GM21723 (cell line): ENCODE measurements at regions not wholly inside any gene's neighbourhood (a gene's known extent, or its start where the extent isn't known, plus 50 kb on each side); places are given as distances from the start of the nearest gene placed in this dataset.
A peak's percentile ranks its signal among the peaks of the same experiment; 100 is the strongest.

ENCODE experiments used
- ATAC-seq: cut with Tn5 transposase; IDR thresholded peaks from one replicate; pipeline ENCODE4 v1.9.1; 2021; ENCODE audit warnings: mild to moderate bottlenecking, moderate library complexity; ENCODE audit not compliant: unreplicated experiment

GRCh38 chr2:67808112-67808511, 254.7 kb downstream of the C1D start:
- no peak for ATAC-seq

- no peak for ATAC-seq
Measured at GRCh38 chr2:67812682-67813081, 250.1 kb downstream of the C1D start.

DNA sequence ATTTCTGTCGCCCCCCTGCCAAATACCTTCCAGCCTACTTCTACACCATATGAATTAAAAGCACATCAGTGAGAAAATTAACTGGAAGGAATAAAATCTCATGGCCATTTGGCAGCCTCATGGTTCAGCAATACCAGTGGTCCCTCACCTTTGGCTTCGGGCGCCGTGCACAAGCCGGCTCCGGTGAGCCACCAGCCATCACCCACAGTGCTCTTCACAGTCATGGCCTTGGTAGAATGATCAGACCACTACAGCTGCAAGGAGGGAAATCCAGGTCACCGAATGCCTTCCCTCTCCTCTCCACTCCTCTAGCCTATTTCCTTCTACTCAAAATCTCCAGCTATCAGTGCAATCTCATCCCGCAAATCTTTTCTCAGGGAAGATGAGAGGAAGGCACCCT, 239.1 kb downstream of the C1D start:
- no peak for ATAC-seq

- ATAC-seq: no peak
Measured at GRCh38 chr2:67824186-67824585, 238.6 kb downstream of the C1D start.

- no peak for ATAC-seq
Measured at GRCh38 chr2:67825476-67825875, 237.3 kb downstream of the C1D start.

- ATAC-seq: no peak
Measured at GRCh38 chr2:67828066-67828465, 234.7 kb downstream of the C1D start.

GRCh38 chr2:67829470-67829869, 233.3 kb downstream of the C1D start:
- no peak for ATAC-seq

DNA sequence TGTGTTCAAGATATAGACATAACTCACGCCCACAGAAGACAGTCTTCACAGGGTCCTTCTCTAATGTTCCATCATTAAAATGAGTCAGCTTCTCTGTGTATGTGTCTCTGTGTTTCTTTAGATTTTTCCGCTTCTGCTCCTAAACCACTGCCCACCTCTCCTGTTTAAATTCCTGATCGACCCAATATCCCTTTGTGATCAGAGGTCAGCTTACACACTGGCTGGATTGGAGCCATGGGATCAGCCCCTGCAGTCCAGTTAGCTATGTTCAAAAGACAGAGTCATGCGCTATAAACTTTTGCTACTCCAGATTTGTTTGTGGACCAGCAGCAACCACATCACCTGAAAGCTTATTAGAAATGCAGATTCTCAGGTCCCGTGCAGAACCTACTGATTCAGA, 229.2 kb downstream of the C1D start:
- no peak for ATAC-seq

GRCh38 chr2:67834482-67834881, 228.3 kb downstream of the C1D start:
- ATAC-seq: no peak

DNA sequence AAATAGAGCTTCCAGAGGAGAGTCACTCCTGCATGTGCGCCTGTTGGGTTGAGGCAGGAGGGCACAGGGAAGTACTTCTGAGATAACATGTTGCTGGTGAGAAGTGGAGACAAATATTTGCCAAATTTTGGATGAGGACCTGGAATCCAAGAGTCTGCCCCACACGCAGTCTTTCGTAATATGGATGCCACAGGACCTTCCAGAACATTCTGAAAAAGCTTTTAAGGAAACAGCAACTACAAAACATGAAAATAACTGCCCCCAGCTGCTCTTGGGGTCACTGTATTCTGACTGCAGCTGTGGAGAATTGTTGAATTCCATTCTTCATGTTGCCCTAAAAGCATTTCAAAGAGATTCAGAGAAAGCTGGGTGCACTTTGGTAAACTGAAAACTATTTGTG, 227.5 kb downstream of the C1D start:
- no peak for ATAC-seq

GRCh38 chr2:67836866-67837265, 225.9 kb downstream of the C1D start:
- no peak for ATAC-seq

DNA sequence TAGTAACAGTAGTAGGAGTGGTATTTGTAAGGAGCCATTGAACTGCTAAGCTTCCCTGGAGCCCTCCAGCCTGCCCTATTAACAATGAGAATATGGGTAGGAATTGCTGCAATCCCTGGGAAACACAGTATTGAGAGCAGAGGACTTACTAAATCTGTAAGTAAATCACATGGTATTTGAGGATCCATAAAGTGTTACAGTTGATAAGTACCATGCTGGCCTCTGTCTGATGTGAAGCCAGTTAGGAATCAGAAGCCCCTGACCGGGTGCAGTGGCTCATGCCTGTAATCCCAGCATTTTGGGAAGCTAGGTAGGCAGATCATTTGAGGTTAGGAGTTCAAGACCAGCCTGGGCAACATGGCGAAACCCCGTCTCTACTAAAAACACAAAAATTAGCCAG, 224.6 kb downstream of the C1D start:
- ATAC-seq: no peak

- ATAC-seq: no peak
Measured at GRCh38 chr2:67839242-67839641, 223.6 kb downstream of the C1D start.

DNA sequence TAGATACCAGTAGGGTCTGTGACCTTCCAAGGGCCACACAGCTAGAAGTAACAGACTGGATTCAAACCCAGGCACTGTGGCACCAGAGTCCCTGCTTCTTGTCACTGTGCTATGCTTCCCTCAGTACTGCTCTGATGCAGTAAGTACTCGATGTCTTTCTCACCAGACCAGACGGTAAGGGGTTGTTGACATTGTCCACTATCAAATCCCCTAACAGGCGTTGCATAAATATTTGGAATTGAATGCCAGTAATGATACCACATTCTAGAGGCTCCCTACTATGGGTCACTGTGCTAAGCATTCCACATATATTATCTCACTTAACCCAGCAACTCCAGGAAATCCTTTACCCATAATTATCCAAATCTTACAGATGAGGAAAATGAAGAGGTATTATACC, 223.1 kb downstream of the C1D start:
- no peak for ATAC-seq

DNA sequence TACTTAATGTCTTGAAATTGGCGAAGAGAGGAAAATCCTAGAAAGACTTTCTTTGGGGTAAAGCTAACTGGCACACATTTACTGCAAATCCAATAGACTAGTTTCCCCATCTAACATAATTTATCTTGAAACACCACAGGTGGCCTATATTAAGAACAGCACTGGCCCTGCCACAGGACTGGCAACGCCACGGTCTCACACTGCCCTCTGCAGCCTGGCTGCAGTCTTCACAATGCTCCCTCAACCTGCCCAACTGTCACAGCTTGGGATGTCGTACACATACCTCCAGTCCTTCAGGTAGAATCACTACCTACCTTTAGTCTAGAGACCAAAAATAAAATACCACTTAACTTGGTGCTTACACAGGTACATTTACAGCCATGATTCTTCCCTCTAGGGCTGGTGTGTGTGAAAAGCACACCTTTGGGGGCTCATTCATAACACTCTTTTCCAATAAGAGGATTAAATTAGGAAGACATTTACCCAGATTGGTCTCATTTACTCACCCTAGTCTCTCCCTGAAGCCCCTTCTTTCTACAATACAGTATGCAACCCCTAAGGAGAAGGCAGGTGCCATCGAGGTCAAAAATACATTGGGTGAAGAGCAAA, 222.2 kb downstream of the C1D start:
- ATAC-seq: peak; percentile 82

DNA sequence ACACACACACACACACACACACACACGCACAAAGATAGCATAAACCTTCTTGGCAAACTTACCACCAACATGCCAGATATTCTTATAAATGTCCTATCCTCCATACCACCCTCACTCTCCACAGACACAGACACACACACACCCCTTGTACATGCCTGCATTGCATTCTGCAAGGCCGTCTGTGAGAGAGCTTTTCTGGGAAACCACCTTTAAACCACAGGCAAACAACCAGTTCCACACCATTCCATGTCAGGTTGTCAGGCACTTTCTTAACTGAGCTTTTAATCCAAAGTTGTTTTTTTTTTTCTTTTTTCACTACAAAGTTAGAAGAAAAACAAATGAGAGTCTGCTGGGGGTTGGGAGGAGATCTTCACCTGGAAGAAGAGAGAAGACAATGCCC, 221.1 kb downstream of the C1D start:
- ATAC-seq: no peak

DNA sequence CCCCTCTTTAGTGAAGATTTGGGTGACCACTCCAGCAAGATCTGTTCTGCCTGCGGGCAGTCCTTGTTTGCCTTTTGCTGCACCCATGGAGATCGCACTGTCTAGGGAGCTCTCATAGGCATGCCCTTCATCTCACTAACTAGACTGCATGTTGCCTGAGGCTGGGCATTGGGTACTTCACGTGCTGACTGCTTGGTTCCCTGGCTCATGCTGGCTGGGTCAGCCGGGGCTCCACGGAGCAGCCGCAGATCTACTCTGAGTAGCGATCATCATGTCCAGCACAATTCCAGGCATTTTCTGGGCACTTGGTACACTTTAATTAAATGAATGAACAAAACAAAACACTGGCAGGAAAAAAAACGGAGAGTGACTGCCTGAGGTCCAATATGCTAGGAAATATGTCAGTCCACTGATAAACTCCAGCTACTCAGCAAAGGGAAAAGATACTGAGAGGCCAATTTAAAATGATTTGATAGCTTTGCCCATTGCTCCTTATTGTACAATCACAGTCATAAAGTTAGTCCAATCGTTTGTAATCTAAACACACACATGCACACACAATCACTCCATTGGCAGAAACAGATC, 220.3 kb downstream of the C1D start:
- ATAC-seq: no peak

GRCh38 chr2:67844024-67844540, 218.7 kb downstream of the C1D start:
- no peak for ATAC-seq

DNA sequence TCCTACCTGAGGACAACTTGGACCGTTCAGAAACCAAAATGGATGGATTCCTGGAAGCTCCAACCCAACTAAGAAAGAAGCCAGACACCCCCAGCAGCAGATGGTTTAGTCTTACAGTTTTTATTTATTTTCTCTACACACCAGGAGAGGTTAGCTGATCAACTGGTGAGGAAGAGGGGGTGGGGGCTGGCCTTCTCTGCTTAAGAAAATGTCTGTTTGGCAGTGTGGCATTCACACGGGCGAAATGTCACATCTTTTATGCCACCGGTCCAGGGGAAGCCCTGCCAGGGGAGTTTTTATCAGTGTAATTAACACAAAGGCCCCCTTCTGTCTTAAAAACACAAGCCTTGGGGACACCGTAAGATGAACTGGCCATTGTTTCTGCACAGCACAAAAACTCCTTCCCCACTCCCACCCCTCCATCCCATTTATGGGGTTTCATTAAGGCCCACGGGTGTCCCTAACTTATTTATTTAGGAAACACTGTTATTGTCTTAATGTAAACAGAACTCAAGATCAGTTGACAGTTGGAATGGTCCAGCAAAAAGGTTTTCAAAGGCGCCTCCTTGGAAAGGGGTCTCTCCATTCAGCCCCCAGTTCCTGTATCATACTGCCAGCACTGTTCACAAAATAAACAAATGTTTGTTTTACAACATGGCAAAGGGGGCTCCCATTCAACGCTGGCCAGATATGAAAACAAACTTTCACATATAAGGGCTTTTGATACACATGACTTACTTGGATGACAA, 217.0 kb downstream of the C1D start:
- no peak for ATAC-seq

- no peak for ATAC-seq
Measured at GRCh38 chr2:67846370-67847070, 216.3 kb downstream of the C1D start.

DNA sequence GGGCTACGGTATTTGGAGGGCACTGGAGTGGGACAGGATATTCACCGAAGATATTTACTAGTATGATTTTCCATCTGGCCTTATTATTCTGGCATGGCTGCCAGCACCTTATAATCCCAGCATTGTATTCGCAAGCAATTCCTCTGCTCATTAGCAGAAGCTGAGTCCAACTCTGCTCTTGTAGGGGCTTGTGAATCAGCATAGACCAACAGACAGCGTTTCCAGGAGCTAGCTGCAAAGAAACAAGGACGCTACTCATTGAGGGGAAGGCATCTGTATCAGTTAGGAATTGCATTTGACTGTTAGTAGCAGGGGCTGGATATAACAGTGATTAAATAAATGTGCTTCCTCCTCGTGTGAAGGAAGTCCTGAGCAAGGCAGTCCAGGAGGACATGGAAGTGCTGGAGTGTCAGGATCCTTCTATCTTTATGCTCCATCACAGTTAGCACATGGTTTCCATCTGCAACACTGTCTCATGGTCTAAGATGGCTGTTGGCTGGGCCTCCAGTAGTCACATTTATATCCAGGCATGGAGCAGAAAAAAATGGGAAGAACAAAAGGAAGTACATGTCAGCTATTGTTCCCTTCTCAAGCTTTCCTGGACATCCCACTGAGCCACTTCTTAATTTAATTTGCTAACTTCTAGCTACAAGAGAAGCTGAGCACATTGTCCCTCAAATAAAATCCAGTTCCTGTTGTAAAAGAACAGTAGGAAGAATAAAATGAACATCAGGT, 214.1 kb downstream of the C1D start:
- ATAC-seq: no peak
